Tibial nerve (tissue), 4 donors: ENCODE measurements at regions not wholly inside any gene's neighbourhood (a gene's known extent, or its start where the extent isn't known, plus 50 kb on each side); places are given as distances from the start of the nearest gene placed in this dataset.
A peak's percentile ranks its signal among the peaks of the same experiment; 100 is the strongest.

Source experiments
- DNase-seq, 2 donors: peaks; one replicate each; pipeline ENCODE4 v3.0.0-alpha.2; 2019; ENCODE audit warnings: low spot score in 2 of 2
- H3K27ac ChIP-seq, 4 donors: fragments of 200-600 bp; sonication (generic) in 3 of 4; one replicate each; pipeline ENCODE4 v1.5.1; 2017 to 2019; ENCODE audit warnings: mild to moderate bottlenecking in 1 of 4
- H3K27me3 ChIP-seq, 2 donors: fragments of 200-600 bp; sonication (generic) in 1 of 2; one replicate each; pipeline versions ENCODE4 v1.5.1 to v1.6.0; 2017 to 2019
- H3K36me3 ChIP-seq, 3 donors: fragments of 200-600 bp; sonication (generic); one replicate each; pipeline ENCODE4 v1.5.1; 2018 to 2019
- H3K4me1 ChIP-seq, 4 donors: fragments of 200-600 bp; sonication (generic) in 3 of 4; one replicate each; pipeline ENCODE4 v1.5.1; 2017 to 2019
- H3K4me3 ChIP-seq, 4 donors: fragments of 200-600 bp; sonication (generic) in 3 of 4; one replicate each; pipeline ENCODE4 v1.5.1; 2017 to 2019; ENCODE audit warnings: mild to moderate bottlenecking in 1 of 4, moderate library complexity in 1 of 4
- H3K9me3 ChIP-seq, 4 donors: fragments of 200-600 bp; sonication (generic) in 3 of 4; one replicate each; pipeline ENCODE4 v1.5.1; 2017 to 2019
- CTCF ChIP-seq, 5 experiments: fragments of 200-600 bp in 3 of 5; fragments of 450-650 bp in 2 of 5; sonication (generic) in 3 of 5; IDR thresholded peaks; one replicate each; pipeline ENCODE4 v1.5.1; 2016 to 2019; ENCODE audit warnings: antibody characterized with exemption in 5 of 5, mild to moderate bottlenecking in 3 of 5, moderate library complexity in 2 of 5
- EP300 ChIP-seq, 2 donors: sonication (generic); formaldehyde crosslinking; IDR thresholded peaks; one replicate each; pipeline ENCODE4 v1.6.1; 2017; ENCODE audit warnings: antibody characterized with exemption in 2 of 2, mild to moderate bottlenecking in 1 of 2
- POLR2A ChIP-seq, 2 donors: fragments of 450-650 bp; IDR thresholded peaks; one replicate each; pipeline ENCODE4 v1.6.1; 2017; ENCODE audit warnings: antibody characterized with exemption in 2 of 2, mild to moderate bottlenecking in 2 of 2, moderate library complexity in 2 of 2
- WGBS, 2 donors: methylation state at CpG; one replicate each; pipeline ENCODE4 v1.1.5; 2018; 5-methylcytosine and 5-hydroxymethylcytosine counted together

- Histone ChIP-seq H3K27me3 (no peaks in the 10 kb centered on the region), H3K36me3 (no peaks in the 10 kb centered on the region), H3K9me3 (no peaks in the 10 kb centered on the region), H3K4me1 (peaks cover 0 to 3% (median 0%) of the 10 kb centered on the region in 4 donors), H3K27ac (no peak overlapping the region), H3K4me3 (no peak overlapping the region)
- TF ChIP-seq POLR2A (IDR thresholded peaks at IDR 0.05) = no peak
- TF ChIP-seq CTCF (IDR thresholded peaks at IDR 0.05) = no peak
- no peak for TF ChIP-seq EP300 (IDR thresholded peaks at IDR 0.05)
- no peak for DNase-seq
- WGBS, 2 donors = 88 to 94% methylated on average over 1 of the region's 1 CpG
Measured at GRCh38 chr3:146382386-146382785, 87.0 kb downstream of the PLSCR2 start.

- no peak for DNase-seq
Measured at GRCh38 chr3:146380046-146380445, 89.3 kb downstream of the PLSCR2 start.

GRCh38 chr3:146375219-146375618, 94.1 kb downstream of the PLSCR2 start:
- TF ChIP-seq POLR2A (IDR thresholded peaks at IDR 0.05) (no peak), CTCF (IDR thresholded peaks at IDR 0.05) (no peak), EP300 (IDR thresholded peaks at IDR 0.05) (no peak)
- no peaks in the 10 kb centered on the region for H3K36me3 ChIP-seq
- H3K27ac ChIP-seq = peak overlapping the region in 1 of 4 donors; percentile 18
- 61 to 66% methylated on average over 3 of the region's 3 CpGs for WGBS, 2 donors
- peaks cover 0 to 12% (median 0%) of the 10 kb centered on the region in 4 donors for H3K4me1 ChIP-seq
- H3K9me3 ChIP-seq = peaks cover 0 to 16% (median 0%) of the 10 kb centered on the region in 4 donors
- H3K4me3 ChIP-seq = no peak overlapping the region
- no peaks in the 10 kb centered on the region for H3K27me3 ChIP-seq
- DNase-seq = no peak

More at GRCh38 chr3:146380046-146380445, 89.3 kb downstream of the PLSCR2 start:
- Histone ChIP-seq H3K9me3 (no peaks in the 10 kb centered on the region), H3K4me3 (no peak overlapping the region), H3K27me3 (no peaks in the 10 kb centered on the region), H3K4me1 (peaks cover 0 to 7% (median 0%) of the 10 kb centered on the region in 4 donors), H3K27ac (no peak overlapping the region), H3K36me3 (no peaks in the 10 kb centered on the region)
- TF ChIP-seq EP300 (IDR thresholded peaks at IDR 0.05) (no peak), POLR2A (IDR thresholded peaks at IDR 0.05) (no peak), CTCF (IDR thresholded peaks at IDR 0.05) (no peak)
- 55 to 72% methylated on average over 2 of the region's 2 CpGs for WGBS, 2 donors

- Histone ChIP-seq H3K27ac (peak overlapping the region in 1 of 4 donors; percentile 8), H3K27me3 (no peaks in the 10 kb centered on the region), H3K9me3 (peaks cover 0 to 16% (median 0%) of the 10 kb centered on the region in 4 donors), H3K4me1 (peaks cover 0 to 12% (median 0%) of the 10 kb centered on the region in 4 donors), H3K36me3 (no peaks in the 10 kb centered on the region), H3K4me3 (no peak overlapping the region)
- 25 to 40% methylated on average over 2 of the region's 2 CpGs for WGBS, 2 donors
- DNase-seq = no peak
- TF ChIP-seq POLR2A (IDR thresholded peaks at IDR 0.05) = no peak
- no peak for TF ChIP-seq EP300 (IDR thresholded peaks at IDR 0.05)
- TF ChIP-seq CTCF (IDR thresholded peaks at IDR 0.05) = no peak
Measured at GRCh38 chr3:146374146-146374545, 95.2 kb downstream of the PLSCR2 start.

- H3K27ac ChIP-seq = no peak overlapping the region
- H3K36me3 ChIP-seq = no peaks in the 10 kb centered on the region
- H3K27me3 ChIP-seq = no peaks in the 10 kb centered on the region
- 72 to 74% methylated on average over 1 of the region's 1 CpG for WGBS, 2 donors
- no peak overlapping the region for H3K4me3 ChIP-seq
- TF ChIP-seq EP300 (IDR thresholded peaks at IDR 0.05) (no peak), POLR2A (IDR thresholded peaks at IDR 0.05) (no peak), CTCF (IDR thresholded peaks at IDR 0.05) (no peak)
- DNase-seq = no peak
- peaks cover 0 to 12% (median 0%) of the 10 kb centered on the region in 4 donors for H3K4me1 ChIP-seq
- peaks cover 0 to 16% (median 0%) of the 10 kb centered on the region in 4 donors for H3K9me3 ChIP-seq
Measured at GRCh38 chr3:146371902-146372301, 97.5 kb downstream of the PLSCR2 start.
